ENCODE measurements at regions not wholly inside any gene's neighbourhood (a gene's known extent, or its start where the extent isn't known, plus 50 kb on each side); places are given as distances from the start of the nearest gene placed in this dataset.

GRCh38 chr13:59111751-59112171 lies 1052.0 kb downstream of the DIAPH3 start:
- no peaks in the 10 kb centered on the region for H3K27me3 Mint-ChIP-seq (ENCODE audit: low read depth, unreplicated experiment)
- no peaks in the 10 kb centered on the region for H3K79me2 ChIP-seq (ENCODE audit: insufficient read depth, low read length)
- peak overlapping the region; percentile 71 for H3K4me2 ChIP-seq (ENCODE audit: low read length)
- no peaks in the 10 kb centered on the region for H3K9me3 ChIP-seq (ENCODE audit: insufficient read depth, low read depth, low read length)
- peak overlapping the region; percentile 1 for H3K4me3 Mint-ChIP-seq (ENCODE audit: unreplicated experiment)
- DNase-seq (ENCODE audit: low read depth), result peak; percentile 91
- H4K20me1 ChIP-seq (ENCODE audit: insufficient read depth, low read length), result no peaks in the 10 kb centered on the region
- peak overlapping the region; percentile 75 for H3K9ac ChIP-seq (ENCODE audit: low read length)
- H3K9me3 Mint-ChIP-seq (ENCODE audit: unreplicated experiment), result peaks cover 6% of the 10 kb centered on the region
- TF ChIP-seq CTCF (IDR thresholded peaks at IDR 0.05; ENCODE audit: insufficient read depth, low read depth, low read length) (no peak), EZH2 (IDR thresholded peaks at IDR 0.05; ENCODE audit: insufficient read depth, low read length) (no peak)
- H3K4me3 ChIP-seq (ENCODE audit: insufficient read depth, low read depth, low read length), result no peak overlapping the region
- H3K4me1 Mint-ChIP-seq (ENCODE audit: low read depth, unreplicated experiment), result peaks cover 18% of the 10 kb centered on the region
- H3K27ac ChIP-seq (ENCODE audit: low read depth, low read length), result peak overlapping the region; percentile 87
- peaks cover 13% of the 10 kb centered on the region for H3K4me1 ChIP-seq (ENCODE audit: insufficient read depth, low read length)
- no peaks in the 10 kb centered on the region for H3K36me3 Mint-ChIP-seq (ENCODE audit: low read depth, unreplicated experiment)
- FAIRE-seq, result no peak
- H3K36me3 ChIP-seq (ENCODE audit: insufficient read depth, low read length), result no peaks in the 10 kb centered on the region
- peak overlapping the region; percentile 99 for H3K27ac Mint-ChIP-seq (ENCODE audit: unreplicated experiment)
- H3K27me3 ChIP-seq (ENCODE audit: insufficient read depth, low read length), result no peaks in the 10 kb centered on the region
- no peak overlapping the region for H2AFZ ChIP-seq (ENCODE audit: low read depth, low read length)

DNA sequence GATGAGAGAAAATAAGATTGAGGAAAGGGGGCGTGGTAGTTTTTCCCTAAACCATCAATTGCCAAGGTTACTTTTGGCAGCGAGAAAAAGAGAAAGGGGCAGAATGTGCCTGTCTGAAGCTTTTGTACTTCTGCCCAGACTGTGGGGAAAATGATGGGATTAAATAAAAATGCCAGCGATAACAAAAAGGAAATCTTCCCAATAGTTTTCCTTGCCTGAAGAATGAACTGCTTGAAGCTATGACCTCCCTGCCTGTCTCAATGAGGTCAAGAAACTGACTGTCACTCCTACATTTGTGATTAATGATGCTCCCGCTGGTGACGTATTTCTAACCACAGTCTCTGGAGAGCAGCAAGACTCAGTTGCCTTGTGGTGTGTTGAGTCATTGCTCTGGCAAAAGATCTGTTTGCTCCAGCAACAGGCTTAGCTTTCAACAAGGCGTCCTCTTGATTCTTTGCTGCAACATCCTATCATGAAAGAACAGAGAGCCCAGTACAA lies 1051.5 kb downstream of the DIAPH3 start:
- no peak overlapping the region for H3K4me3 ChIP-seq (ENCODE audit: insufficient read depth, low read depth, low read length)
- peak; percentile 100 for DNase-seq (ENCODE audit: low read depth)

More for the DNA sequence above, 1051.5 kb downstream of the DIAPH3 start:
- Histone ChIP-seq H4K20me1 (ENCODE audit: insufficient read depth, low read length) (no peaks in the 10 kb centered on the region), H3K36me3 (ENCODE audit: insufficient read depth, low read length) (no peaks in the 10 kb centered on the region), H3K27ac (ENCODE audit: low read depth, low read length) (peak overlapping the region; percentile 87), H3K4me2 (ENCODE audit: low read length) (peak overlapping the region; percentile 71), H3K9ac (ENCODE audit: low read length) (peak overlapping the region; percentile 75), H3K27me3 (ENCODE audit: insufficient read depth, low read length) (no peaks in the 10 kb centered on the region), H3K4me1 (ENCODE audit: insufficient read depth, low read length) (peaks cover 13% of the 10 kb centered on the region), H3K79me2 (ENCODE audit: insufficient read depth, low read length) (no peaks in the 10 kb centered on the region), H2AFZ (ENCODE audit: low read depth, low read length) (no peak overlapping the region), H3K9me3 (ENCODE audit: insufficient read depth, low read depth, low read length) (no peaks in the 10 kb centered on the region)
- Mint-ChIP-seq H3K4me1 (ENCODE audit: low read depth, unreplicated experiment) (peaks cover 18% of the 10 kb centered on the region), H3K27ac (ENCODE audit: unreplicated experiment) (peak overlapping the region; percentile 99), H3K27me3 (ENCODE audit: low read depth, unreplicated experiment) (no peaks in the 10 kb centered on the region), H3K9me3 (ENCODE audit: unreplicated experiment) (peaks cover 2% of the 10 kb centered on the region), H3K36me3 (ENCODE audit: low read depth, unreplicated experiment) (no peaks in the 10 kb centered on the region), H3K4me3 (ENCODE audit: unreplicated experiment) (peak overlapping the region; percentile 1)
- peak; percentile 96 for FAIRE-seq
- no peak for TF ChIP-seq EZH2 (IDR thresholded peaks at IDR 0.05; ENCODE audit: insufficient read depth, low read length)
- TF ChIP-seq CTCF (IDR thresholded peaks at IDR 0.05; ENCODE audit: insufficient read depth, low read depth, low read length), result no peak
